Transverse colon (tissue), 3 donors: ENCODE measurements at regions not wholly inside any gene's neighbourhood (a gene's known extent, or its start where the extent isn't known, plus 50 kb on each side); places are given as distances from the start of the nearest gene placed in this dataset.

Experiments used
- EP300 ChIP-seq: sonication (generic); formaldehyde crosslinking; IDR thresholded peaks from one replicate; pipeline ENCODE4 v1.6.1; 2017; ENCODE audit warnings: antibody characterized with exemption, low read depth
- POLR2AphosphoS5 ChIP-seq, 3 donors: sonication (generic); formaldehyde crosslinking; IDR thresholded peaks; one replicate each; pipeline ENCODE4 v1.6.1; 2016; ENCODE audit warnings: antibody characterized with exemption in 3 of 3

DNA sequence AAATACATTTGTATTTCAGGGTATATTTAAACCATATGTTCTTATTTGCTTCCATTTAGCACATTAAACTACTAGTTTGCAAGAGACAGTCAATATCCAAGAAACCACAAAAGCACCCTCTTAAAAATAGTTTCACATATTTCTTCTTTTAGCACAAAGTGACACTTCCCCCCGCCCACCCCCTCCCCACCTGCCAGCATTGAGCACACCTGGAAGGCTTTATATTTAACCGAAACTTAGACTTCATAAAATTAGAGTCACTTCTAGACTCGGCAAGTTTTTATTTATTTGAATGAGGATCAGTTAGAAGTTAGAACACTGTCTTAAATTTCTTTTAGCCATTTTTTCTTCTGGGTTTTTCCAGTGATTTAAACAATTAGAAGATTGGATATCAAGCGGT, 355.9 kb upstream of the FIGN start:
- TF ChIP-seq EP300 (no peak), POLR2AphosphoS5 (IDR thresholded peaks at IDR 0.05) (no peak)
